CD14-positive monocyte (primary cell): ENCODE measurements at regions not wholly inside any gene's neighbourhood (a gene's known extent, or its start where the extent isn't known, plus 50 kb on each side); places are given as distances from the start of the nearest gene placed in this dataset.
A peak's percentile ranks its signal among the peaks of the same experiment; 100 is the strongest.

ENCODE experiments used
- DNase-seq, 3 donors: peaks; one replicate each; pipeline ENCODE4 v3.0.0-alpha.2; 2011 to 2022
- H2AFZ ChIP-seq: 2 replicates; pipeline ENCODE4 v1.6.0; 2012; ENCODE audit warnings: mild to moderate bottlenecking, low read depth, low read length, inconsistent platforms; ENCODE audit not compliant: insufficient read depth, poor library complexity, severe bottlenecking
- H3K27ac ChIP-seq, 2 donors: 1 replicate in 1 of 2; 2 replicates in 1 of 2; pipeline ENCODE4 v1.5.1; 2012 to 2013; ENCODE audit warnings: low read length in 2 of 2, control low read depth in 1 of 2, inconsistent platforms in 1 of 2, low read depth in 1 of 2, mild to moderate bottlenecking in 1 of 2
- H3K27me3 ChIP-seq, 2 donors: one replicate each; pipeline versions ENCODE4 v1.6.0 to v1.6.1; 2011 to 2013; ENCODE audit warnings: low read length in 2 of 2; ENCODE audit not compliant: control insufficient read depth in 2 of 2, insufficient read depth in 2 of 2
- H3K36me3 ChIP-seq, 2 donors: replicated peaks in 1 of 2; 1 replicate in 1 of 2; 2 replicates in 1 of 2; pipeline versions ENCODE4 v1.5.1 to v1.6.1; 2012 to 2013; ENCODE audit warnings: low read length in 2 of 2, control low read depth in 1 of 2, inconsistent platforms in 1 of 2, mild to moderate bottlenecking in 1 of 2; ENCODE audit not compliant: insufficient read depth in 2 of 2, control insufficient read depth in 1 of 2
- H3K4me1 ChIP-seq, 2 donors: 1 replicate in 1 of 2; 2 replicates in 1 of 2; pipeline versions ENCODE4 v1.5.1 to v1.6.1; 2012 to 2013; ENCODE audit warnings: low read length in 2 of 2, control low read depth in 1 of 2, inconsistent platforms in 1 of 2, mild to moderate bottlenecking in 1 of 2, moderate library complexity in 1 of 2; ENCODE audit not compliant: insufficient read depth in 2 of 2, control insufficient read depth in 1 of 2
- H3K4me2 ChIP-seq: replicated peaks from 2 replicates; pipeline ENCODE3; 2012; ENCODE audit warnings: low read length, moderate library complexity, mild to moderate bottlenecking; ENCODE audit not compliant: poor library complexity, severe bottlenecking; ENCODE audit errors: extremely low read depth
- H3K4me3 ChIP-seq, 3 experiments: fragments of 200-600 bp in 1 of 3; sonication (generic) in 1 of 3; replicated peaks in 1 of 3; 1 replicate in 2 of 3; 2 replicates in 1 of 3; pipeline ENCODE4 v1.5.1; 2011 to 2013; ENCODE audit warnings: low read length in 3 of 3, mild to moderate bottlenecking in 3 of 3, control low read depth in 2 of 3, low read depth in 2 of 3, inconsistent platforms in 1 of 3, moderate library complexity in 1 of 3
- H3K79me2 ChIP-seq: 2 replicates; pipeline ENCODE4 v1.6.0; 2012; ENCODE audit warnings: mild to moderate bottlenecking, control low read depth, inconsistent platforms, low read length, moderate library complexity; ENCODE audit not compliant: insufficient read depth
- H3K9ac ChIP-seq: 2 replicates; pipeline ENCODE4 v1.6.0; 2017; ENCODE audit warnings: low read length, mild to moderate bottlenecking; ENCODE audit not compliant: insufficient read depth, poor library complexity, severe bottlenecking
- H3K9me3 ChIP-seq, 2 donors: replicated peaks in 1 of 2; 1 replicate in 1 of 2; 2 replicates in 1 of 2; pipeline versions ENCODE4 v1.5.1 to v1.6.1; 2012 to 2013; ENCODE audit warnings: low read length in 2 of 2, control low read depth in 1 of 2; ENCODE audit not compliant: control insufficient read depth in 1 of 2, insufficient read depth in 1 of 2
- H4K20me1 ChIP-seq: 2 replicates; pipeline ENCODE4 v1.6.0; 2012; ENCODE audit warnings: mild to moderate bottlenecking, low read length, control low read depth, moderate library complexity; ENCODE audit not compliant: insufficient read depth
- H3K27ac Mint-ChIP-seq, 7 donors: one replicate each; pipeline ENCODE4 v1.8.0; 2020; ENCODE audit warnings: mild to moderate bottlenecking in 7 of 7, mixed read lengths in 7 of 7, moderate library complexity in 6 of 7, inconsistent platforms in 2 of 7
- H3K27me3 Mint-ChIP-seq, 3 donors: one replicate each; pipeline ENCODE4 v1.8.0; 2021 to 2022; ENCODE audit warnings: low read depth in 3 of 3, mild to moderate bottlenecking in 3 of 3, mixed read lengths in 3 of 3, moderate library complexity in 3 of 3, inconsistent platforms in 1 of 3
- H3K36me3 Mint-ChIP-seq, 2 donors: one replicate each; pipeline ENCODE4 v1.8.0; 2020; ENCODE audit warnings: mixed read lengths in 2 of 2, inconsistent platforms in 1 of 2, mild to moderate bottlenecking in 1 of 2
- H3K4me1 Mint-ChIP-seq: one replicate; pipeline ENCODE4 v1.8.0; 2020; ENCODE audit warnings: mild to moderate bottlenecking, mixed read lengths
- H3K4me3 Mint-ChIP-seq, 2 donors: one replicate each; pipeline ENCODE4 v1.8.0; 2020; ENCODE audit warnings: mild to moderate bottlenecking in 2 of 2, mixed read lengths in 2 of 2, moderate library complexity in 1 of 2
- H3K9me3 Mint-ChIP-seq, 7 donors: one replicate each; pipeline ENCODE4 v1.8.0; 2020 to 2022; ENCODE audit warnings: mixed read lengths in 7 of 7, mild to moderate bottlenecking in 6 of 7, moderate library complexity in 6 of 7, inconsistent platforms in 2 of 7
- WGBS: methylation state at CpG from one replicate; pipeline ENCODE4 v1.1.5; 2013; ENCODE audit warnings: missing lambda C conversion rate; ENCODE audit not compliant: insufficient coverage; 5-methylcytosine and 5-hydroxymethylcytosine counted together
- intact Hi-C, 2 donors: fragments of 100-400 bp; cut with micrococcal nuclease; formaldehyde crosslinking; loops; one replicate each; pipeline versions ENCODE4 v1.15.0 to v1.15.1; 2023
- TF ChIP-seq, protein P1 (sequence below): fragments of 200-600 bp; IDR thresholded peaks from one replicate; pipeline ENCODE4 v1.8.0; 2022; ENCODE audit warnings: antibody characterized with exemption, mild to moderate bottlenecking

DNA sequence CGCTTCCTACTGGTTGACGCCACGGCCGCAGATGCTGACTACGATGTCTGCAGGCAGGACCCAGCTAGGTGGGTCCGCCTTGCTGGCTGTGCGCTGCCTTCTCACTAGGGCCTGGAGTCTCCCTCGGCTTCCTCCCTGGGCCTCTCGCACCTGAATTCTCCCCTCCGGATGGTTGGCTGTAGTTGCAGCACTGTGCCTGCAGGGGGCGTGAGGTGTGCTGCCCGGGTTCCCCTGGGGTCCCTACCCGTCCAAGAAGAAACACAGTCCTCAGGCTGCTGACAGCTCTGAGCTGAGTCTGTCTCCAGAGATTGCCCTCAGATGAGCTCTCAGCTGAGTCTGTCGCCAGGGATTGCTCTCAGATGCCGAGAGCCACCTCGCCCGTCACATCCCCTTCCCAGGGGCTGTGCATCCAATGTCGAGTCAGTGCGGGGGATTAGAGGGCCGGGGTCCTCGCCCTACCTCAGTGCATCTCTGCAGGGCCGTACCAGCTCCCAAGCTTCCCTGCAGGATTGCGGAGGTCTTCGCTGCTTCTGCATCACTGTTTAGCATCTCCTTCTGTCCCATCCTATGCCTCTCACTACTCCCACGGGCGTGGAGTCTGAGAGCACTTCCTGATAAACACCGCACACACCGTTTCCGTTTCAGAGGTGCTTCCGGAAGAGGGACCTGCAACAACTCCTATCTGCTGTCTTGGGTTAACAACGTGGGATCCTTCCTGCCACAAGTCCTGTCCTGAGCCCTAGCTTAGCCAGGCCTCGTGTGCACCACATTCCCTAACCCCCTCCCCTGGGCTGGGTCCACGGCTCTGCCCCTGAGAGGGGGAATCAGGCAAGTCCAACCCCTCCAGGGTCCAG, 196.9 kb downstream of the CSNK2A3 start:
- Histone ChIP-seq H2AFZ (no peak overlapping the region), H3K36me3 (no peaks in the 10 kb centered on the region), H3K9ac (no peak overlapping the region), H3K4me2 (no peak overlapping the region), H3K4me1 (no peaks in the 10 kb centered on the region), H3K9me3 (peaks cover 0 to 3% of the 10 kb centered on the region in 2 donors), H3K27me3 (no peaks in the 10 kb centered on the region), H3K4me3 (no peak overlapping the region), H3K27ac (no peak overlapping the region), H3K79me2 (no peaks in the 10 kb centered on the region), H4K20me1 (no peaks in the 10 kb centered on the region)
- Mint-ChIP-seq H3K9me3 (peaks cover 0 to 9% (median 5%) of the 10 kb centered on the region in 7 donors), H3K36me3 (no peaks in the 10 kb centered on the region), H3K27ac (peak overlapping the region in 2 of 7 donors; percentile 22 to 55), H3K4me3 (no peak overlapping the region), H3K4me1 (no peaks in the 10 kb centered on the region), H3K27me3 (peaks cover 0 to 5% (median 3%) of the 10 kb centered on the region in 3 donors)
- intact Hi-C loops = no loop called here
- DNase-seq = no peak
- TF ChIP-seq, protein P1, sequence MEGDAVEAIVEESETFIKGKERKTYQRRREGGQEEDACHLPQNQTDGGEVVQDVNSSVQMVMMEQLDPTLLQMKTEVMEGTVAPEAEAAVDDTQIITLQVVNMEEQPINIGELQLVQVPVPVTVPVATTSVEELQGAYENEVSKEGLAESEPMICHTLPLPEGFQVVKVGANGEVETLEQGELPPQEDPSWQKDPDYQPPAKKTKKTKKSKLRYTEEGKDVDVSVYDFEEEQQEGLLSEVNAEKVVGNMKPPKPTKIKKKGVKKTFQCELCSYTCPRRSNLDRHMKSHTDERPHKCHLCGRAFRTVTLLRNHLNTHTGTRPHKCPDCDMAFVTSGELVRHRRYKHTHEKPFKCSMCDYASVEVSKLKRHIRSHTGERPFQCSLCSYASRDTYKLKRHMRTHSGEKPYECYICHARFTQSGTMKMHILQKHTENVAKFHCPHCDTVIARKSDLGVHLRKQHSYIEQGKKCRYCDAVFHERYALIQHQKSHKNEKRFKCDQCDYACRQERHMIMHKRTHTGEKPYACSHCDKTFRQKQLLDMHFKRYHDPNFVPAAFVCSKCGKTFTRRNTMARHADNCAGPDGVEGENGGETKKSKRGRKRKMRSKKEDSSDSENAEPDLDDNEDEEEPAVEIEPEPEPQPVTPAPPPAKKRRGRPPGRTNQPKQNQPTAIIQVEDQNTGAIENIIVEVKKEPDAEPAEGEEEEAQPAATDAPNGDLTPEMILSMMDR = peak; percentile 52
- WGBS = 66% methylated on average over 33 of the region's 33 CpGs

DNA sequence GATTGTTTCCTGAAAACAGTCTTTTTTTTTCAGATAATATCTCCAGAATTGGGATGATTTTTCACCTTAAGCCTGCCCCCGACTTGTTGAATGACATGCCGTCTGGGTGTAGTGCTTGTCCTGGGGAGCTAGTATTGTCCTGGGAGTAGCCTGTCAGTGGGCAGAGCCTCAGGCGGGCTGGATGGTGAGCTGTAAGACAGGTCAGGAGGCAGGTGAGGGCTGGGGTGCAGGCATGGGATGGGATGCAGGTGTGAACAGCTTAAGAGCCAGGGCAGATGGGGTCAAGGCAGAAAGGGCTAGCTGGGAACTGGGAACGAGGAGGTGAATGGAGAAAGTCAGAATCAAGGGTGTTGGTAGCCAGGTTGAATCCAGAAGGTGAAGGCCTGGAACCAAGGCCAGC, 200.2 kb downstream of the CSNK2A3 start:
- Histone ChIP-seq H3K27ac (no peak overlapping the region), H3K79me2 (no peaks in the 10 kb centered on the region), H3K9ac (no peak overlapping the region), H2AFZ (no peak overlapping the region), H3K4me1 (no peaks in the 10 kb centered on the region), H3K4me3 (no peak overlapping the region), H3K36me3 (no peaks in the 10 kb centered on the region), H4K20me1 (no peaks in the 10 kb centered on the region), H3K4me2 (no peak overlapping the region), H3K9me3 (no peaks in the 10 kb centered on the region), H3K27me3 (no peaks in the 10 kb centered on the region)
- 92% methylated on average over 4 of the region's 4 CpGs for WGBS
- Mint-ChIP-seq H3K27me3 (peaks cover 2 to 8% (median 5%) of the 10 kb centered on the region in 3 donors), H3K4me1 (peaks cover 5% of the 10 kb centered on the region), H3K27ac (peak overlapping the region in 1 of 7 donors; percentile 26), H3K4me3 (no peak overlapping the region), H3K36me3 (no peaks in the 10 kb centered on the region), H3K9me3 (peaks cover 0 to 8% (median 0%) of the 10 kb centered on the region in 7 donors)
- TF ChIP-seq, protein P1 = no peak
- intact Hi-C loops = no loop called here
- no peak for DNase-seq
